Activated CD8-positive, alpha-beta memory T cell treated with anti-CD3 and anti-CD28 coated beads for 36 hours (primary cell): ENCODE measurements at regions not wholly inside any gene's neighbourhood (a gene's known extent, or its start where the extent isn't known, plus 50 kb on each side); places are given as distances from the start of the nearest gene placed in this dataset.

Experiments used
- CTCF ChIA-PET: fragments of 350-600 bp; sonication (Branson Sonifier 250); formaldehyde crosslinking; loops from one replicate; lab custom pipeline; 2021; ENCODE audit warnings: antibody characterized with exemption; lab: Charles Lee
- POLR2A ChIA-PET: fragments of 350-600 bp; sonication (Branson Sonifier 250); formaldehyde crosslinking; loops from one replicate; lab custom pipeline; 2021; ENCODE audit warnings: antibody characterized with exemption; lab: Charles Lee

GRCh38 chr11:32161293-32161692 lies 70.4 kb downstream of the RCN1 start:
- CTCF ChIA-PET = interaction anchor here (1.4 to 1.9 kb wide), 2 partner anchors 15 to 109 kb away, joined by 5 to 6 read pairs; no protein-coding TSS in a partner anchor
- POLR2A ChIA-PET = no interaction called here

GRCh38 chr11:32162351-32162750 lies 71.5 kb downstream of the RCN1 start:
- ChIA-PET CTCF (interaction anchor here (1.9 kb wide), 1 partner anchor 110 kb away, joined by 6 read pairs; no protein-coding TSS in a partner anchor), POLR2A (no interaction called here)

- ChIA-PET CTCF (interaction anchor here (1.9 kb wide), 1 partner anchor 110 kb away, joined by 6 read pairs; no protein-coding TSS in a partner anchor), POLR2A (no interaction called here)
Observed at GRCh38 chr11:32162906-32163305, 72.0 kb downstream of the RCN1 start.

GRCh38 chr11:32163557-32163956 lies 72.7 kb downstream of the RCN1 start:
- POLR2A ChIA-PET = no interaction called here
- CTCF ChIA-PET = interaction anchor here (1.4 kb wide), 1 partner anchor 13 kb away, joined by 4 read pairs; no protein-coding TSS in a partner anchor

- POLR2A ChIA-PET = no interaction called here
- CTCF ChIA-PET = no interaction called here
Observed at GRCh38 chr11:32164836-32165235, 74.0 kb downstream of the RCN1 start.

- ChIA-PET CTCF (interaction anchor here (1.1 kb wide), 1 partner anchor 11 kb away, joined by 3 read pairs; no protein-coding TSS in a partner anchor), POLR2A (no interaction called here)
Observed at GRCh38 chr11:32168924-32169323, 78.0 kb downstream of the RCN1 start.

- ChIA-PET CTCF (no interaction called here), POLR2A (no interaction called here)
Observed at GRCh38 chr11:32171445-32171844, 80.6 kb downstream of the RCN1 start.

GRCh38 chr11:32172041-32172847 lies 81.4 kb downstream of the RCN1 start:
- ChIA-PET POLR2A (no interaction called here), CTCF (interaction anchor here (1.5 kb wide), 1 partner anchor 120 kb away, joined by 4 read pairs; no protein-coding TSS in a partner anchor)

GRCh38 chr11:32172848-32173834 lies 82.3 kb downstream of the RCN1 start:
- ChIA-PET CTCF (interaction anchor here (1.5 kb wide), 1 partner anchor 121 kb away, joined by 4 read pairs; no protein-coding TSS in a partner anchor), POLR2A (no interaction called here)

- ChIA-PET CTCF (no interaction called here), POLR2A (no interaction called here)
Observed at GRCh38 chr11:32173977-32174376, 83.1 kb downstream of the RCN1 start.

GRCh38 chr11:32176223-32176934 lies 85.5 kb downstream of the RCN1 start:
- ChIA-PET CTCF (interaction anchor here (0.9 to 2.8 kb wide), 14 partner anchors 9 to 138 kb away, joined by 3 to 58 read pairs (median 4); partner anchors contain the start of gene RCN1), POLR2A (no interaction called here)

GRCh38 chr11:32178692-32179091 lies 87.8 kb downstream of the RCN1 start:
- ChIA-PET CTCF (no interaction called here), POLR2A (interaction anchor here (0.6 kb wide), 1 partner anchor 13 kb away, joined by 4 read pairs; no protein-coding TSS in a partner anchor)

- POLR2A ChIA-PET = no interaction called here
- CTCF ChIA-PET = no interaction called here
Observed at GRCh38 chr11:32183512-32183911, 92.6 kb downstream of the RCN1 start.

- CTCF ChIA-PET = no interaction called here
- POLR2A ChIA-PET = no interaction called here
Observed at GRCh38 chr11:32184041-32184722, 93.3 kb downstream of the RCN1 start.

- ChIA-PET CTCF (no interaction called here), POLR2A (no interaction called here)
Observed at GRCh38 chr11:32184723-32185376, 94.0 kb downstream of the RCN1 start.

- CTCF ChIA-PET = interaction anchor here (1.3 kb wide), 1 partner anchor 10 kb away, joined by 4 read pairs; no protein-coding TSS in a partner anchor
- POLR2A ChIA-PET = no interaction called here
Observed at GRCh38 chr11:32186118-32186517, 95.2 kb downstream of the RCN1 start.

- ChIA-PET CTCF (no interaction called here), POLR2A (no interaction called here)
Observed at GRCh38 chr11:32187111-32187510, 96.2 kb downstream of the RCN1 start.

GRCh38 chr11:32188785-32189184 lies 97.9 kb downstream of the RCN1 start:
- CTCF ChIA-PET = no interaction called here
- POLR2A ChIA-PET = no interaction called here
